ENCODE measurements at regions not wholly inside any gene's neighbourhood (a gene's known extent, or its start where the extent isn't known, plus 50 kb on each side); places are given as distances from the start of the nearest gene placed in this dataset.
A peak's percentile ranks its signal among the peaks of the same experiment; 100 is the strongest.

DNA sequence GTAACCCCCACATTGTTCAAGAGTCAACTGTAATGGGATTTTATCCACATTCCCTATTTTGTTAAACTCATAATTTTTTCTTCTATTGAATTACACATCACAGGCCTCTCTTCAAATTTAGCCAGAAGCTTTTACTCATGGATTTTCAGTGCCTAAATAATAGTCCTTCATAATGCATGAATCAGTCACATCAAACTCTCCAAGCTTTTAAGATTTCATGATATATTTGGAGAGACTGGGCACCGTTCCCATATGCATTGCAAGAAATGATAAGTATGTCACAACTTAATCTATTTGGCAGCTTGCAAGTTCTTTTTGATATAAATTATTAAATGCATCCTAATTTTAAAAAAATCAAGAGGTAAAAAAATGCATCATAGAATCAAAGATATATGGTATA is 465.9 kb downstream of the DMAC1 start:
- Histone ChIP-seq H3K4me3 (ENCODE audit: low read depth, low read length) (no peak overlapping the region), H3K4me1 (ENCODE audit: control insufficient read depth, insufficient read depth, low read length) (no peaks in the 10 kb centered on the region), H3K27ac (ENCODE audit: extremely low read depth, low read depth, low read length) (no peak overlapping the region), H3K9me3 (ENCODE audit: control insufficient read depth, insufficient read depth, low read depth, low read length) (no peaks in the 10 kb centered on the region), H3K36me3 (ENCODE audit: control insufficient read depth in 2 of 2, insufficient read depth in 1 of 2, low read length in 2 of 2) (no peaks in the 10 kb centered on the region)
- CTCF ChIA-PET = no interaction called here
- POLR2A ChIA-PET = no interaction called here
- no peak for TF ChIP-seq ZNF341 (tag by site-specific recombination; IDR thresholded peaks at IDR 0.05; ENCODE audit: low read depth)
- TF ChIP-seq ZNF146 (tag by site-specific recombination; IDR thresholded peaks at IDR 0.05) = no peak
- no peak for TF ChIP-seq ZNF664 (tag by site-specific recombination; IDR thresholded peaks at IDR 0.05)
- TF ChIP-seq, protein P1, sequence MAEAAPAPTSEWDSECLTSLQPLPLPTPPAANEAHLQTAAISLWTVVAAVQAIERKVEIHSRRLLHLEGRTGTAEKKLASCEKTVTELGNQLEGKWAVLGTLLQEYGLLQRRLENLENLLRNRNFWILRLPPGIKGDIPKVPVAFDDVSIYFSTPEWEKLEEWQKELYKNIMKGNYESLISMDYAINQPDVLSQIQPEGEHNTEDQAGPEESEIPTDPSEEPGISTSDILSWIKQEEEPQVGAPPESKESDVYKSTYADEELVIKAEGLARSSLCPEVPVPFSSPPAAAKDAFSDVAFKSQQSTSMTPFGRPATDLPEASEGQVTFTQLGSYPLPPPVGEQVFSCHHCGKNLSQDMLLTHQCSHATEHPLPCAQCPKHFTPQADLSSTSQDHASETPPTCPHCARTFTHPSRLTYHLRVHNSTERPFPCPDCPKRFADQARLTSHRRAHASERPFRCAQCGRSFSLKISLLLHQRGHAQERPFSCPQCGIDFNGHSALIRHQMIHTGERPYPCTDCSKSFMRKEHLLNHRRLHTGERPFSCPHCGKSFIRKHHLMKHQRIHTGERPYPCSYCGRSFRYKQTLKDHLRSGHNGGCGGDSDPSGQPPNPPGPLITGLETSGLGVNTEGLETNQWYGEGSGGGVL (tag by site-specific recombination; IDR thresholded peaks at IDR 0.05) = no peak
- TF ChIP-seq ZNF558 (tag by site-specific recombination; IDR thresholded peaks at IDR 0.05) = no peak
- TF ChIP-seq ZNF792 (tag by site-specific recombination; IDR thresholded peaks at IDR 0.05) = no peak
- TF ChIP-seq MEIS1 (CRISPR knock-in tag; IDR thresholded peaks at IDR 0.05; ENCODE audit: borderline replicate concordance) = no peak
- TF ChIP-seq KLF1 (tag by site-specific recombination; IDR thresholded peaks at IDR 0.05) = no peak
- TF ChIP-seq ZNF488 (tag by site-specific recombination; IDR thresholded peaks at IDR 0.05) = no peak
- no peak for TF ChIP-seq INSM2 (tag by site-specific recombination; IDR thresholded peaks at IDR 0.05)
- no peak for TF ChIP-seq PRDM2 (tag by site-specific recombination; IDR thresholded peaks at IDR 0.05; ENCODE audit: borderline replicate concordance)

DNA sequence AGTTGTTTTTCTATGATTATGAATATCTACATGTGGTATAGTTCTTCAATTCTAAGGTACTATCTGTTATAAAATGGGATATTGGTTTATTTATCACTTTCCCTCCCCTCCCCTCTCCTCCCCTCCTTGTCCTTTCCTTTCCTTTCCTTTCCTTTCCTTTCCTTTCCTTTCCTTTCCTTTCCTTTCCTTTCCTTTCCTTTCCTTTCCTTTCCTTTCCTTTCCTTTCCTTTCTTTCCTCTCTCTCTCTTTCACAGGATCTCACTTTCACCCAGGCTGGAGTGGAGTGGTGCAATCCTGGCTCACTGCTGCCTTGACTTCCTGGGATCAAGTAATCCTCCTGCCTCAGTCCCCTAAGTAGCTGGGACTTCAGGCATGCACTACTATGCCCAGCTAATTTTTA is 466.8 kb downstream of the DMAC1 start:
- Histone ChIP-seq H3K4me3 (ENCODE audit: low read depth, low read length) (no peak overlapping the region), H3K27ac (ENCODE audit: extremely low read depth, low read depth, low read length) (no peak overlapping the region), H3K4me1 (ENCODE audit: control insufficient read depth, insufficient read depth, low read length) (no peaks in the 10 kb centered on the region), H3K36me3 (ENCODE audit: control insufficient read depth in 2 of 2, insufficient read depth in 1 of 2, low read length in 2 of 2) (no peaks in the 10 kb centered on the region), H3K9me3 (ENCODE audit: control insufficient read depth, insufficient read depth, low read depth, low read length) (no peaks in the 10 kb centered on the region)
- TF ChIP-seq, protein P2, sequence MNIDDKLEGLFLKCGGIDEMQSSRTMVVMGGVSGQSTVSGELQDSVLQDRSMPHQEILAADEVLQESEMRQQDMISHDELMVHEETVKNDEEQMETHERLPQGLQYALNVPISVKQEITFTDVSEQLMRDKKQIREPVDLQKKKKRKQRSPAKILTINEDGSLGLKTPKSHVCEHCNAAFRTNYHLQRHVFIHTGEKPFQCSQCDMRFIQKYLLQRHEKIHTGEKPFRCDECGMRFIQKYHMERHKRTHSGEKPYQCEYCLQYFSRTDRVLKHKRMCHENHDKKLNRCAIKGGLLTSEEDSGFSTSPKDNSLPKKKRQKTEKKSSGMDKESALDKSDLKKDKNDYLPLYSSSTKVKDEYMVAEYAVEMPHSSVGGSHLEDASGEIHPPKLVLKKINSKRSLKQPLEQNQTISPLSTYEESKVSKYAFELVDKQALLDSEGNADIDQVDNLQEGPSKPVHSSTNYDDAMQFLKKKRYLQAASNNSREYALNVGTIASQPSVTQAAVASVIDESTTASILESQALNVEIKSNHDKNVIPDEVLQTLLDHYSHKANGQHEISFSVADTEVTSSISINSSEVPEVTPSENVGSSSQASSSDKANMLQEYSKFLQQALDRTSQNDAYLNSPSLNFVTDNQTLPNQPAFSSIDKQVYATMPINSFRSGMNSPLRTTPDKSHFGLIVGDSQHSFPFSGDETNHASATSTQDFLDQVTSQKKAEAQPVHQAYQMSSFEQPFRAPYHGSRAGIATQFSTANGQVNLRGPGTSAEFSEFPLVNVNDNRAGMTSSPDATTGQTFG (tag by site-specific recombination; IDR thresholded peaks at IDR 0.05; ENCODE audit: borderline replicate concordance) = no peak
- TF ChIP-seq ZNF639 (tag by site-specific recombination; IDR thresholded peaks at IDR 0.05) = no peak
- TF ChIP-seq ZNF23 (tag by site-specific recombination; IDR thresholded peaks at IDR 0.05; ENCODE audit: borderline replicate concordance) = no peak
- no peak for TF ChIP-seq ZNF629 (tag by site-specific recombination; IDR thresholded peaks at IDR 0.05)
- no peak for TF ChIP-seq ZNF391 (tag by site-specific recombination; IDR thresholded peaks at IDR 0.05; ENCODE audit: borderline replicate concordance, low read depth)
- TF ChIP-seq, protein P3, sequence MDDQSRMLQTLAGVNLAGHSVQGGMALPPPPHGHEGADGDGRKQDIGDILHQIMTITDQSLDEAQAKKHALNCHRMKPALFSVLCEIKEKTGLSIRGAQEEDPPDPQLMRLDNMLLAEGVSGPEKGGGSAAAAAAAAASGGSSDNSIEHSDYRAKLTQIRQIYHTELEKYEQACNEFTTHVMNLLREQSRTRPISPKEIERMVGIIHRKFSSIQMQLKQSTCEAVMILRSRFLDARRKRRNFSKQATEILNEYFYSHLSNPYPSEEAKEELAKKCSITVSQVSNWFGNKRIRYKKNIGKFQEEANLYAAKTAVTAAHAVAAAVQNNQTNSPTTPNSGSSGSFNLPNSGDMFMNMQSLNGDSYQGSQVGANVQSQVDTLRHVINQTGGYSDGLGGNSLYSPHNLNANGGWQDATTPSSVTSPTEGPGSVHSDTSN (CRISPR knock-in tag; IDR thresholded peaks at IDR 0.05) = no peak
- TF ChIP-seq PRDM1 (tag by site-specific recombination; IDR thresholded peaks at IDR 0.05) = peak; percentile 96
- no peak for TF ChIP-seq ZNF426 (tag by site-specific recombination; IDR thresholded peaks at IDR 0.05)
- ChIA-PET CTCF (interaction anchor here (0.6 kb wide), 1 partner anchor 322 kb away, joined by 5 read pairs; no protein-coding TSS in a partner anchor), POLR2A (no interaction called here)

Measured in HEK293 (cell line).